SK-N-SH (cell line): ENCODE measurements at regions not wholly inside any gene's neighbourhood (a gene's known extent, or its start where the extent isn't known, plus 50 kb on each side); places are given as distances from the start of the nearest gene placed in this dataset.
A peak's percentile ranks its signal among the peaks of the same experiment; 100 is the strongest.

Source experiments
- CTCF ChIA-PET: fragments of 300-600, 350-600 bp; formaldehyde crosslinking; extraction: SDS; loops from one replicate; lab custom pipeline; 2021; lab: Yijun Ruan, JAX
- POLR2A ChIA-PET: fragments of 350-600 bp; sonication (Branson Sonifier 250); formaldehyde crosslinking; extraction: SDS; loops from one replicate; lab custom pipeline; 2020; ENCODE audit warnings: antibody characterized with exemption, inconsistent platforms; lab: Yijun Ruan, JAX
- DNase-seq: peaks from one replicate; pipeline ENCODE4 v3.0.0; 2012
- H2AFZ ChIP-seq: fragments of 200-600 bp; sonication (generic); 2 replicates; pipeline ENCODE4 v1.8.1; 2016; ENCODE audit warnings: antibody characterized with exemption, mild to moderate bottlenecking, low read depth
- H3F3A ChIP-seq: fragments of 200-600 bp; sonication (generic); replicated peaks from 2 replicates; pipeline ENCODE3; 2016; ENCODE audit warnings: antibody characterized with exemption, mild to moderate bottlenecking; ENCODE audit not compliant: insufficient read depth
- H3K27ac ChIP-seq, 2 experiments: fragments of 200-500 bp in 1 of 2; fragments of 200-600 bp in 1 of 2; sonication (Bioruptor generic) in 1 of 2; sonication (generic), shearing (Covaris generic) in 1 of 2; 2 replicates each; pipeline versions ENCODE4 v1.5.1 to v1.6.1; 2014 to 2016; ENCODE audit warnings: low read depth in 2 of 2, inconsistent platforms in 1 of 2, low read length in 1 of 2, mild to moderate bottlenecking in 1 of 2, mixed read lengths in 1 of 2
- H3K27me3 ChIP-seq: fragments of 200-600 bp; sonication (generic), shearing (Covaris generic); 2 replicates; pipeline ENCODE4 v1.6.1; 2016; ENCODE audit warnings: mixed run types; ENCODE audit not compliant: insufficient read depth
- H3K36me3 ChIP-seq, 2 experiments: fragments of 200-500 bp in 1 of 2; fragments of 200-600 bp in 1 of 2; sonication (Bioruptor generic) in 1 of 2; sonication (generic) in 1 of 2; replicated peaks in 1 of 2; 2 replicates each; pipeline versions ENCODE3 to v1.5.1; 2014 to 2016; ENCODE audit warnings: low read length in 1 of 2, mild to moderate bottlenecking in 1 of 2; ENCODE audit not compliant: insufficient read depth in 2 of 2, control insufficient read depth in 1 of 2
- H3K4me1 ChIP-seq, 2 experiments: fragments of 200-500 bp in 1 of 2; fragments of 200-600 bp in 1 of 2; sonication (Bioruptor generic) in 1 of 2; sonication (generic), shearing (Covaris generic) in 1 of 2; 2 replicates each; pipeline versions ENCODE4 v1.5.1 to v1.6.1; 2014 to 2016; ENCODE audit warnings: low read depth in 1 of 2, low read length in 1 of 2, mixed run types in 1 of 2; ENCODE audit not compliant: insufficient read depth in 2 of 2, control insufficient read depth in 1 of 2
- H3K4me2 ChIP-seq: fragments of 200-600 bp; sonication (generic), shearing (Covaris generic); 2 replicates; pipeline ENCODE4 v1.6.1; 2017; ENCODE audit warnings: mixed run types
- H3K4me3 ChIP-seq, 2 experiments: fragments of 200-500 bp in 1 of 2; fragments of 200-600 bp in 1 of 2; sonication (Bioruptor generic) in 1 of 2; sonication (generic), shearing (Covaris generic) in 1 of 2; 2 replicates each; pipeline versions ENCODE4 v1.5.1 to v1.8.1; 2014 to 2016; ENCODE audit warnings: low read depth in 2 of 2, inconsistent platforms in 1 of 2, low read length in 1 of 2, mild to moderate bottlenecking in 1 of 2, mixed read lengths in 1 of 2, moderate library complexity in 1 of 2
- H3K79me2 ChIP-seq: fragments of 200-600 bp; sonication (generic); 2 replicates; pipeline ENCODE4 v1.8.1; 2017; ENCODE audit warnings: mild to moderate bottlenecking; ENCODE audit not compliant: insufficient read depth
- H3K9ac ChIP-seq: fragments of 200-600 bp; sonication (generic); 2 replicates; pipeline ENCODE4 v1.6.1; 2017; ENCODE audit warnings: mixed run types
- H3K9me2 ChIP-seq: fragments of 200-600 bp; sonication (generic); 2 replicates; pipeline ENCODE4 v1.6.1; 2017; ENCODE audit warnings: mixed run types
- H3K9me3 ChIP-seq: fragments of 200-600 bp; sonication (generic); 2 replicates; pipeline ENCODE4 v1.6.1; 2017; ENCODE audit warnings: mixed run types, mild to moderate bottlenecking, moderate library complexity
- H4K20me1 ChIP-seq: fragments of 200-600 bp; sonication (generic); 2 replicates; pipeline ENCODE4 v1.6.1; 2017; ENCODE audit warnings: mild to moderate bottlenecking, mixed run types; ENCODE audit not compliant: insufficient read depth
- CHD2 ChIP-seq: fragments of 150-350 bp; IDR thresholded peaks from 2 replicates; pipeline ENCODE4 v1.6.1; 2018; ENCODE audit warnings: low read length; ENCODE audit not compliant: partially characterized antibody
- ELF1 ChIP-seq: IDR thresholded peaks from 2 replicates; pipeline ENCODE4 v1.4.0; 2012
- EP300 ChIP-seq, 2 experiments: IDR thresholded peaks; 2 replicates each; pipeline versions ENCODE4 v1.4.0 to v1.6.1; 2012; ENCODE audit warnings: borderline replicate concordance in 1 of 2, low read depth in 1 of 2, low read length in 1 of 2
- FOSL2 ChIP-seq: IDR thresholded peaks from 2 replicates; pipeline ENCODE4 v1.4.0; 2012; ENCODE audit warnings: low read depth, mild to moderate bottlenecking, moderate library complexity, borderline replicate concordance
- FOXJ3 ChIP-seq: sonication (generic); formaldehyde crosslinking; IDR thresholded peaks from 2 replicates; pipeline ENCODE4 v1.5.1; 2020; ENCODE audit warnings: mild to moderate bottlenecking, missing genetic modification reagents
- NFIC ChIP-seq: IDR thresholded peaks from 2 replicates; pipeline ENCODE4 v1.4.0; 2012; ENCODE audit warnings: borderline replicate concordance
- RAD21 ChIP-seq: IDR thresholded peaks from 2 replicates; pipeline ENCODE4 v1.6.1; 2012; ENCODE audit warnings: mild to moderate bottlenecking, low read length
- RCOR1 ChIP-seq: fragments of 150-350 bp; IDR thresholded peaks from 2 replicates; pipeline ENCODE4 v1.6.1; 2017; ENCODE audit warnings: antibody characterized with exemption, low read length
- REST ChIP-seq: IDR thresholded peaks from 2 replicates; pipeline ENCODE4 v1.6.1; 2012; ENCODE audit warnings: mild to moderate bottlenecking, low read depth, low read length, moderate library complexity
- SMC3 ChIP-seq: IDR thresholded peaks from 2 replicates; pipeline ENCODE4 v1.6.1; 2012; ENCODE audit warnings: low read depth, low read length, improper control_type of control experiment
- TEAD4 ChIP-seq: IDR thresholded peaks from 2 replicates; pipeline ENCODE4 v1.4.0; 2012; ENCODE audit warnings: mild to moderate bottlenecking, borderline replicate concordance; ENCODE audit not compliant: insufficient read depth
- USF1 ChIP-seq: IDR thresholded peaks from 2 replicates; pipeline ENCODE4 v1.4.0; 2012; ENCODE audit warnings: low read depth, borderline replicate concordance
- WGBS: methylation state at CpG from one replicate; pipeline ENCODE4 v1.1.6; 2017; ENCODE audit warnings: low lambda C conversion rate; 5-methylcytosine and 5-hydroxymethylcytosine counted together

GRCh38 chr3:8423307-8423706 lies 78.3 kb upstream of the LMCD1 start:
- Histone ChIP-seq H3K4me1 (peaks cover 0 to 18% of the 10 kb centered on the region in 2 experiments; a peak in 2 of 4 replicates), H3K9ac (no peak overlapping the region), H3K9me3 (no peaks in the 10 kb centered on the region), H3K4me2 (no peak overlapping the region), H4K20me1 (no peaks in the 10 kb centered on the region), H2AFZ (no peak overlapping the region), H3K4me3 (no peak overlapping the region), H3K27me3 (no peaks in the 10 kb centered on the region), H3K27ac (no peak overlapping the region; a peak in 1 of 4 replicates), H3K9me2 (no peaks in the 10 kb centered on the region), H3K79me2 (no peaks in the 10 kb centered on the region), H3K36me3 (no peaks in the 10 kb centered on the region), H3F3A (no peaks in the 10 kb centered on the region)
- TF ChIP-seq NFIC, result no peak
- TF ChIP-seq RAD21, result peak; percentile 25; the same call in 1 of the 2 replicates
- POLR2A ChIA-PET, result no interaction called here
- CTCF ChIA-PET, result interaction anchor here (1.0 to 1.8 kb wide), 2 partner anchors 184 to 199 kb away, joined by 4 to 5 read pairs; no protein-coding TSS in a partner anchor
- DNase-seq, result no peak
- 63% methylated on average over 2 of the region's 2 CpGs for WGBS

DNA sequence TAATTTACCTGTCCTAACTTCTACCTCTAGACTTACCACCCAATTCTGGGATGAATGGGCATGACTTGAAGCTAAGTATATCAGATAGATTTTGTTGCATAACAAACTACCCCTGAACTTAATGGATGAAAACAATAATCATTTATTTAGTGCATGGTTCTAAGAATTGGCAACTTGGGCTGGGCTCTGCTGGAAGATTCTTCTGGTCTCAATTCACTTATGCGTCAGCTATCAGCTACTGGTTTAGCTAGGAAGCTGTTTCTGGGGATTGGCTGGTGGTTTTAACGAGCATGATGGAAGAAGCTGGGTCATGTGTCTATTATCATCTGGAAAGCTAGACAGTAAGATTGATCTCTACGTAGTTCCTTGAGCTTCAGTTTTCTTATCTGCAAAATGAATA lies 77.3 kb upstream of the LMCD1 start:
- H3K4me1 ChIP-seq, result peaks cover 0 to 18% of the 10 kb centered on the region in 2 experiments; a peak in 2 of 4 replicates
- no peak overlapping the region for H3K4me3 ChIP-seq
- H3K4me2 ChIP-seq, result no peak overlapping the region
- CTCF ChIA-PET, result interaction anchor here (0.7 to 1.8 kb wide), 2 partner anchors 100 to 183 kb away, joined by 3 to 5 read pairs; no protein-coding TSS in a partner anchor
- no peaks in the 10 kb centered on the region for H4K20me1 ChIP-seq
- no peak overlapping the region for H2AFZ ChIP-seq
- H3K9ac ChIP-seq, result no peak overlapping the region
- no peaks in the 10 kb centered on the region for H3F3A ChIP-seq
- no peaks in the 10 kb centered on the region for H3K9me3 ChIP-seq
- no peaks in the 10 kb centered on the region for H3K36me3 ChIP-seq
- H3K27ac ChIP-seq, result no peak overlapping the region
- H3K79me2 ChIP-seq, result no peaks in the 10 kb centered on the region
- 55% methylated on average over 3 of the region's 3 CpGs for WGBS
- no peaks in the 10 kb centered on the region for H3K27me3 ChIP-seq
- no peak for DNase-seq
- H3K9me2 ChIP-seq, result no peaks in the 10 kb centered on the region
- TF ChIP-seq CHD2 (no peak), REST (no peak), TEAD4 (no peak)
- POLR2A ChIA-PET, result no interaction called here

- no peaks in the 10 kb centered on the region for H3K9me2 ChIP-seq
- DNase-seq, result no peak
- H3K4me3 ChIP-seq, result no peak overlapping the region
- H3K4me2 ChIP-seq, result no peak overlapping the region
- no peaks in the 10 kb centered on the region for H3K79me2 ChIP-seq
- peaks cover 0 to 7% of the 10 kb centered on the region in 2 experiments; a peak in 2 of 4 replicates for H3K4me1 ChIP-seq
- no peaks in the 10 kb centered on the region for H3K9me3 ChIP-seq
- H3K9ac ChIP-seq, result no peak overlapping the region
- H2AFZ ChIP-seq, result no peak overlapping the region
- ChIA-PET POLR2A (no interaction called here), CTCF (interaction anchor here (1.0 to 1.8 kb wide), 3 partner anchors 11 to 171 kb away, joined by 3 to 5 read pairs (median 3); no protein-coding TSS in a partner anchor)
- 71% methylated on average over 7 of the region's 8 CpGs for WGBS
- no peak overlapping the region for H3K27ac ChIP-seq
- H3F3A ChIP-seq, result no peaks in the 10 kb centered on the region
- H3K27me3 ChIP-seq, result no peaks in the 10 kb centered on the region
- no peaks in the 10 kb centered on the region for H4K20me1 ChIP-seq
- no peaks in the 10 kb centered on the region for H3K36me3 ChIP-seq
- TF ChIP-seq SMC3, result no peak
- no peak for TF ChIP-seq TEAD4
- TF ChIP-seq FOXJ3 (CRISPR knock-in tag), result no peak
- TF ChIP-seq EP300 (IDR thresholded peaks at IDR 0.05; ENCODE audit: borderline replicate concordance in 1 of 2, low read depth in 1 of 2, low read length in 1 of 2), result no peak
- TF ChIP-seq FOSL2, result no peak
- no peak for TF ChIP-seq USF1
- TF ChIP-seq ELF1, result no peak
- no peak for TF ChIP-seq REST
- TF ChIP-seq RCOR1, result no peak
Observed at GRCh38 chr3:8436661-8437287, 64.8 kb upstream of the LMCD1 start.
